MCF 10A (cell line): ENCODE measurements at regions not wholly inside any gene's neighbourhood (a gene's known extent, or its start where the extent isn't known, plus 50 kb on each side); places are given as distances from the start of the nearest gene placed in this dataset.

Source experiments
- BruUV-seq: library from RNA; stranded (reverse); fragments of 400-500 nt; replicated peaks from 2 replicates; lab custom pipeline; 2021; lab: Mats Ljungman, UMichigan
- CTCF ChIA-PET: fragments of 300-600 bp; sonication (Branson Sonifier 250); formaldehyde crosslinking; extraction: SDS; loops from one replicate; lab custom pipeline; 2021; ENCODE audit warnings: antibody characterized with exemption, inconsistent platforms; lab: Yijun Ruan, JAX
- POLR2A ChIA-PET: fragments of 300-600, 350-650 bp; sonication (Branson Sonifier 250); formaldehyde crosslinking; extraction: SDS; loops from one replicate; lab custom pipeline; 2020; ENCODE audit warnings: antibody characterized with exemption, inconsistent platforms; lab: Yijun Ruan, JAX
- DNase-seq: peaks from one replicate; pipeline ENCODE4 v3.0.0-alpha.2; 2018; ENCODE audit not compliant: unreplicated experiment
- H3K27ac Mint-ChIP-seq: one replicate; pipeline ENCODE4 v1.8.0; 2022; ENCODE audit warnings: mild to moderate bottlenecking, low read depth, mixed read lengths; ENCODE audit not compliant: unreplicated experiment
- H3K27me3 Mint-ChIP-seq: one replicate; pipeline ENCODE4 v1.8.0; 2022; ENCODE audit warnings: mixed read lengths; ENCODE audit not compliant: insufficient read depth, unreplicated experiment
- H3K36me3 Mint-ChIP-seq: one replicate; pipeline ENCODE4 v1.8.0; 2022; ENCODE audit warnings: mild to moderate bottlenecking, moderate library complexity, mixed read lengths; ENCODE audit not compliant: insufficient read depth, unreplicated experiment
- H3K4me1 Mint-ChIP-seq: one replicate; pipeline ENCODE4 v1.8.0; 2022; ENCODE audit warnings: mixed read lengths; ENCODE audit not compliant: insufficient read depth, unreplicated experiment
- H3K4me3 Mint-ChIP-seq: one replicate; pipeline ENCODE4 v1.8.0; 2022; ENCODE audit warnings: mild to moderate bottlenecking, moderate library complexity, mixed read lengths; ENCODE audit not compliant: unreplicated experiment
- H3K9me3 Mint-ChIP-seq: one replicate; pipeline ENCODE4 v1.8.0; 2022; ENCODE audit warnings: mixed read lengths; ENCODE audit not compliant: unreplicated experiment
- intact Hi-C: fragments of 100-400 bp; cut with micrococcal nuclease; formaldehyde crosslinking; loops from 2 replicates; pipeline ENCODE4 v1.14.1; 2022
- TF ChIP-seq, protein P1 (sequence below): fragments of 200-600 bp; IDR thresholded peaks from one replicate; pipeline ENCODE4 v1.8.0; 2022; ENCODE audit warnings: antibody characterized with exemption, mild to moderate bottlenecking; ENCODE audit not compliant: unreplicated experiment

DNA sequence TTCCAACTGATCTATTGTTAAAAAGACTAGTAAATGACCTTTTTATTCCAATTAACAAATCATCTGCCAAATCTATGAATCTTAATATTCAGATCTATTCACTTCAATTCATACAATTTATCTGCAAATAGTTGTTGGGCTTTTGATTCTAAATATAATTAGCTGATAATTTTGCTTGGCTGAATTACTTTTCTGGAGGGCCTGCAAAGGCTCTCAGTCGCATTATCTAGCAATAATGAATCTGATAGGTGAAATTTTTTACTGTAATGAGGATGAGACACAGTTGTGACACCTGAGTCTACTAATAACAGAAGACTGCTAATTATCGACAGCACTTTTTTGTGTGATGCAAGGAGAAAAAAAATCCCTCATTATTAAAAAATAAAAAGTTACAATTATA is 565.1 kb downstream of the ZEB2 start:
- intact Hi-C loops: no loop called here

GRCh38 chr2:143954186-143954585 is 565.7 kb downstream of the ZEB2 start:
- H3K36me3 Mint-ChIP-seq: no peaks in the 10 kb centered on the region
- no peaks in the 10 kb centered on the region for H3K27me3 Mint-ChIP-seq
- peak; percentile 12 for DNase-seq
- intact Hi-C loops: no loop called here
- ChIA-PET POLR2A (interaction anchor here (0.6 kb wide), 1 partner anchor 385 kb away, joined by 6 read pairs; no protein-coding TSS in a partner anchor), CTCF (interaction anchor here (0.6 kb wide), 1 partner anchor 474 kb away, joined by 3 read pairs; no protein-coding TSS in a partner anchor)
- BruUV-seq: no TSS peak
- no peak overlapping the region for H3K4me3 Mint-ChIP-seq
- TF ChIP-seq, protein P1, sequence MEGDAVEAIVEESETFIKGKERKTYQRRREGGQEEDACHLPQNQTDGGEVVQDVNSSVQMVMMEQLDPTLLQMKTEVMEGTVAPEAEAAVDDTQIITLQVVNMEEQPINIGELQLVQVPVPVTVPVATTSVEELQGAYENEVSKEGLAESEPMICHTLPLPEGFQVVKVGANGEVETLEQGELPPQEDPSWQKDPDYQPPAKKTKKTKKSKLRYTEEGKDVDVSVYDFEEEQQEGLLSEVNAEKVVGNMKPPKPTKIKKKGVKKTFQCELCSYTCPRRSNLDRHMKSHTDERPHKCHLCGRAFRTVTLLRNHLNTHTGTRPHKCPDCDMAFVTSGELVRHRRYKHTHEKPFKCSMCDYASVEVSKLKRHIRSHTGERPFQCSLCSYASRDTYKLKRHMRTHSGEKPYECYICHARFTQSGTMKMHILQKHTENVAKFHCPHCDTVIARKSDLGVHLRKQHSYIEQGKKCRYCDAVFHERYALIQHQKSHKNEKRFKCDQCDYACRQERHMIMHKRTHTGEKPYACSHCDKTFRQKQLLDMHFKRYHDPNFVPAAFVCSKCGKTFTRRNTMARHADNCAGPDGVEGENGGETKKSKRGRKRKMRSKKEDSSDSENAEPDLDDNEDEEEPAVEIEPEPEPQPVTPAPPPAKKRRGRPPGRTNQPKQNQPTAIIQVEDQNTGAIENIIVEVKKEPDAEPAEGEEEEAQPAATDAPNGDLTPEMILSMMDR: no peak
- H3K9me3 Mint-ChIP-seq: no peaks in the 10 kb centered on the region
- peaks cover 17% of the 10 kb centered on the region for H3K4me1 Mint-ChIP-seq
- H3K27ac Mint-ChIP-seq: peak overlapping the region; percentile 69

More for the DNA sequence above, 565.1 kb downstream of the ZEB2 start:
- H3K4me3 Mint-ChIP-seq: no peak overlapping the region
- TF ChIP-seq, protein P1: no peak
- H3K27ac Mint-ChIP-seq: peak overlapping the region; percentile 69
- no peaks in the 10 kb centered on the region for H3K36me3 Mint-ChIP-seq
- BruUV-seq: no TSS peak
- ChIA-PET POLR2A (interaction anchor here (0.6 kb wide), 1 partner anchor 384 kb away, joined by 6 read pairs; no protein-coding TSS in a partner anchor), CTCF (interaction anchor here (0.6 kb wide), 1 partner anchor 475 kb away, joined by 3 read pairs; no protein-coding TSS in a partner anchor)
- H3K9me3 Mint-ChIP-seq: no peaks in the 10 kb centered on the region
- peaks cover 17% of the 10 kb centered on the region for H3K4me1 Mint-ChIP-seq
- H3K27me3 Mint-ChIP-seq: no peaks in the 10 kb centered on the region
- no peak for DNase-seq

DNA sequence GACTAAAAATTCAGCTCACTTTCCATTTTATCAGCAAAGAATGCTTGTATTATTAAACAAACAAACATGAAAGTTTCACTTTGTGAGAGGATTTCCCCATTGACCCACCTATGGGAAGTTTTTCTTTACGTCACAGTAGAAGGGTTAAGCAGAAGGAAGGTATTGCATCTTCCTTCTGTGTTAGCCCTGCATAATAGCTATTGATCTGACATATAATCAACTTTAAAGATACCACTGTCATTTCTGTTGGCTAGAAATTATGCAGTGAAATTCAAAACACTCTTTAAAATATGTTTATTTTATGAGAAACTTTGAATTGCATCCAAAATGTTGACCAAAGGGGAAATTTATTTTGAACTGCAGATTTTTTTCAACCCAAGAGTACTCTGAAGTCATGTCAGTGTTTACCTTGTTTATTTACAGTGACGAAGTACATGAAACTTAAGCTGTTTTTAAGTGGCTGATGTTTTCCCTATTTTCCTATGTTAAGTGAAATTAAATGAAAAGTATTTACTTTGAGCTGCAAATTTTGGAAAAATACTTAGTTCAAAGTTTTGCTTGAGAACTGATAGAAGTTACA is 566.4 kb downstream of the ZEB2 start:
- CTCF ChIA-PET: no interaction called here
- Mint-ChIP-seq H3K4me1 (peaks cover 17% of the 10 kb centered on the region), H3K27me3 (no peaks in the 10 kb centered on the region), H3K9me3 (no peaks in the 10 kb centered on the region), H3K36me3 (no peaks in the 10 kb centered on the region), H3K4me3 (no peak overlapping the region), H3K27ac (peak overlapping the region; percentile 69)
- intact Hi-C loops: no loop called here
- TF ChIP-seq, protein P1: no peak
- POLR2A ChIA-PET: no interaction called here
- BruUV-seq: no TSS peak
- no peak for DNase-seq

GRCh38 chr2:143952536-143952935 is 567.4 kb downstream of the ZEB2 start:
- H3K27me3 Mint-ChIP-seq: no peaks in the 10 kb centered on the region
- no peaks in the 10 kb centered on the region for H3K9me3 Mint-ChIP-seq
- no peak overlapping the region for H3K4me3 Mint-ChIP-seq
- ChIA-PET POLR2A (no interaction called here), CTCF (interaction anchor here (0.6 kb wide), 1 partner anchor 129 kb away, joined by 3 read pairs; no protein-coding TSS in a partner anchor)
- intact Hi-C loops: no loop called here
- BruUV-seq: no TSS peak
- no peak for DNase-seq
- peaks cover 17% of the 10 kb centered on the region for H3K4me1 Mint-ChIP-seq
- H3K36me3 Mint-ChIP-seq: no peaks in the 10 kb centered on the region
- TF ChIP-seq, protein P1: no peak
- no peak overlapping the region for H3K27ac Mint-ChIP-seq
